ENCODE measurements at regions not wholly inside any gene's neighbourhood (a gene's known extent, or its start where the extent isn't known, plus 50 kb on each side); places are given as distances from the start of the nearest gene placed in this dataset.

DNA sequence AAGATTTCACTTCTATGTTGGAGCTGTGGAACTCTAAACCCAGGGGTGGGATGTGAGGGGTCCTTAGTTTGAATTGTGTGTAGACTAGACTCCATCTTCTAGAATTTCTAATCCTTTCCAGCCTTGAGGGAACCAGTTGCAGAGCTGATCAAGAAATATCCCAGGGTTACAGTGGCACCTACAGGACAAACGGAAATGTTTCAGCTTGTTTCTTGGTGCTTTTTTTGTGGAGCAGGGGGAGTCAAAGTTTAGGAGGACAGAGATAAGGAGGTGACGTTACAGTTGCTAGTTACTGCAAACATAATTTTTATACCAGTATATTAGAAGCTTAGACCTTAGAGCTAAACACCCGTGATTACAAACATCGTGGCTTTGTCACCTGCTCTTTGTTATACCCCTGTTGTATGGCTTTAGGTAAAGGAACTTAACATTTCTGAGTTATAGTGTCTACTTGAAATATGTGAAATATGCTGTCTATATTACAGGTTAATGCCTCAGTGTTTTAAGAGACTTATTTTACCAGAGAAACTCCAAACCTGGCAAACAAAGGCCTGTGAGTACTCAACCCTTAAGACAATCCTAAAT, 84.5 kb upstream of the DYNC1I1 start:
- CTCF ChIA-PET (ENCODE audit: unreplicated experiment) = interaction anchor here (0.6 to 1.6 kb wide), 2 partner anchors 72 to 176 kb away, joined by 3 to 5 read pairs; no protein-coding TSS in a partner anchor
- no peak overlapping the region for H3K4me2 ChIP-seq (ENCODE audit: low read length)

DNA sequence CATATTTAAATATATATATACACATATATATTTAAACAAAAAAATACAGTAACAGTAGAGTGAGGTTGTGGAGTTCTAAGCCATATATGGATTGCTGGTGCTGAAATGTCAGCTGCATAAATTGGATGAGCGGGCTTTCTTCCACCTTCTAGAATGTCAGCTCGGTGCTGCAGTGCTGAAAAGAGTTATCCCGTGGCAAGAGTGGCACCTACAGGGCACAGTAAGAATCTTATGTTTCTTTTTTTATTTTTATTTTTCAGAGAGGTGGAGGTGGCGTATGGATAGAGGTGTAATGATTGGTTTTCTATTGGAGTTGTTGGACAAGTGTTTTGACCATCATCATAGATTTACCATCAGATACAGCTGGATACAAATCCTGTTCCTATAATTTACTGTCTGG, 86.2 kb upstream of the DYNC1I1 start:
- Histone ChIP-seq H3K4me1 (ENCODE audit: insufficient read depth, low read length, poor library complexity, severe bottlenecking) (no peaks in the 10 kb centered on the region), H3K79me2 (ENCODE audit: insufficient read depth, low read depth, low read length) (no peaks in the 10 kb centered on the region), H3K9me2 (ENCODE audit: insufficient read depth, low read length) (no peaks in the 10 kb centered on the region), H2AFZ (ENCODE audit: low read length) (no peak overlapping the region), H3K4me3 (ENCODE audit: low read depth, low read length, poor library complexity, severe bottlenecking) (no peak overlapping the region), H3K4me2 (ENCODE audit: low read length) (no peak overlapping the region), H4K20me1 (ENCODE audit: insufficient read depth, low read length) (no peaks in the 10 kb centered on the region), H3K9me3 (ENCODE audit: low read length) (no peaks in the 10 kb centered on the region), H3K27ac (ENCODE audit: low read depth, low read length, poor library complexity, severe bottlenecking) (no peak overlapping the region), H3K36me3 (ENCODE audit: insufficient read depth, low read length) (no peaks in the 10 kb centered on the region)
- TF ChIP-seq, protein P1, sequence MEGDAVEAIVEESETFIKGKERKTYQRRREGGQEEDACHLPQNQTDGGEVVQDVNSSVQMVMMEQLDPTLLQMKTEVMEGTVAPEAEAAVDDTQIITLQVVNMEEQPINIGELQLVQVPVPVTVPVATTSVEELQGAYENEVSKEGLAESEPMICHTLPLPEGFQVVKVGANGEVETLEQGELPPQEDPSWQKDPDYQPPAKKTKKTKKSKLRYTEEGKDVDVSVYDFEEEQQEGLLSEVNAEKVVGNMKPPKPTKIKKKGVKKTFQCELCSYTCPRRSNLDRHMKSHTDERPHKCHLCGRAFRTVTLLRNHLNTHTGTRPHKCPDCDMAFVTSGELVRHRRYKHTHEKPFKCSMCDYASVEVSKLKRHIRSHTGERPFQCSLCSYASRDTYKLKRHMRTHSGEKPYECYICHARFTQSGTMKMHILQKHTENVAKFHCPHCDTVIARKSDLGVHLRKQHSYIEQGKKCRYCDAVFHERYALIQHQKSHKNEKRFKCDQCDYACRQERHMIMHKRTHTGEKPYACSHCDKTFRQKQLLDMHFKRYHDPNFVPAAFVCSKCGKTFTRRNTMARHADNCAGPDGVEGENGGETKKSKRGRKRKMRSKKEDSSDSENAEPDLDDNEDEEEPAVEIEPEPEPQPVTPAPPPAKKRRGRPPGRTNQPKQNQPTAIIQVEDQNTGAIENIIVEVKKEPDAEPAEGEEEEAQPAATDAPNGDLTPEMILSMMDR (conservative IDR thresholded peaks at IDR 0.05; ENCODE audit: low read length) = peak; percentile 59
- no peak for TF ChIP-seq EZH2phosphoT487 (IDR thresholded peaks at IDR 0.05; ENCODE audit: borderline replicate concordance, low read depth, low read length)
- ChIA-PET CTCF (ENCODE audit: unreplicated experiment) (no interaction called here), POLR2A (interaction anchor here (0.6 to 2.0 kb wide), 3 partner anchors 12 to 160 kb away, joined by 3 to 4 read pairs (median 3); no protein-coding TSS in a partner anchor)
- peak; percentile 12 for DNase-seq (ENCODE audit: low spot score)
- BruUV-seq (replicated peaks) = no TSS peak
- intact Hi-C loops (cut with micrococcal nuclease; ENCODE audit: unreplicated experiment) = no loop called here

More for the DNA sequence above, 84.5 kb upstream of the DYNC1I1 start:
- no peaks in the 10 kb centered on the region for H3K36me3 ChIP-seq (ENCODE audit: insufficient read depth, low read length)
- peak; percentile 8 for DNase-seq (ENCODE audit: low spot score)
- H3K9me2 ChIP-seq (ENCODE audit: insufficient read depth, low read length) = no peaks in the 10 kb centered on the region
- no peaks in the 10 kb centered on the region for H3K9me3 ChIP-seq (ENCODE audit: low read length)
- POLR2A ChIA-PET = interaction anchor here (2.0 kb wide), 1 partner anchor 162 kb away, joined by 4 read pairs; no protein-coding TSS in a partner anchor
- H3K79me2 ChIP-seq (ENCODE audit: insufficient read depth, low read depth, low read length) = no peaks in the 10 kb centered on the region
- intact Hi-C loops (cut with micrococcal nuclease; ENCODE audit: unreplicated experiment) = no loop called here
- no peaks in the 10 kb centered on the region for H4K20me1 ChIP-seq (ENCODE audit: insufficient read depth, low read length)
- no TSS peak for BruUV-seq (replicated peaks)
- H3K4me1 ChIP-seq (ENCODE audit: insufficient read depth, low read length, poor library complexity, severe bottlenecking) = no peaks in the 10 kb centered on the region
- no peak overlapping the region for H2AFZ ChIP-seq (ENCODE audit: low read length)
- H3K4me3 ChIP-seq (ENCODE audit: low read depth, low read length, poor library complexity, severe bottlenecking) = no peak overlapping the region
- H3K27ac ChIP-seq (ENCODE audit: low read depth, low read length, poor library complexity, severe bottlenecking) = no peak overlapping the region
- TF ChIP-seq, protein P1 (conservative IDR thresholded peaks at IDR 0.05; ENCODE audit: low read length) = peak; percentile 63
- TF ChIP-seq EZH2phosphoT487 (IDR thresholded peaks at IDR 0.05; ENCODE audit: borderline replicate concordance, low read depth, low read length) = no peak

DNA sequence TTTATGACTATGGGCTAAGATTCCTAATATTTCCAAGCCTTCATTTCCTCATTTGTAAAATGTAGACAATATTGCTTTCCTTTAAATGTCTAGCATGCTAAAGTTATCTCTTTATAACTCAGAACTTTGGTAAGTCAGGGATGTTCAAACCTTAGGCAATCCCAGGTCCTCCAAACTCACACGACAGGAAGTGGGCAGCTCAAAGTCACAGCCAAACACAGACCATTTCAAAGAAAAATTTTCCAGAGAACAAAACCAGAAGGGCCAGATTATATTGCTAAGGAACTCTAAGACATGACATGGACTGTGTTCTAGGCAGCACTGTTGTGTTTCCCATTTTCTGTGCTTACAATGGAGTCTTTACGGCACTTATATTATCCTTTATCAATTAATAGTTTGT, 87.8 kb upstream of the DYNC1I1 start:
- Histone ChIP-seq H4K20me1 (ENCODE audit: insufficient read depth, low read length) (no peaks in the 10 kb centered on the region), H3K4me1 (ENCODE audit: insufficient read depth, low read length, poor library complexity, severe bottlenecking) (no peaks in the 10 kb centered on the region), H3K4me3 (ENCODE audit: low read depth, low read length, poor library complexity, severe bottlenecking) (no peak overlapping the region), H3K36me3 (ENCODE audit: insufficient read depth, low read length) (no peaks in the 10 kb centered on the region), H3K9me2 (ENCODE audit: insufficient read depth, low read length) (no peaks in the 10 kb centered on the region), H3K9me3 (ENCODE audit: low read length) (no peaks in the 10 kb centered on the region), H3K27ac (ENCODE audit: low read depth, low read length, poor library complexity, severe bottlenecking) (no peak overlapping the region), H2AFZ (ENCODE audit: low read length) (no peak overlapping the region), H3K4me2 (ENCODE audit: low read length) (no peak overlapping the region), H3K79me2 (ENCODE audit: insufficient read depth, low read depth, low read length) (no peaks in the 10 kb centered on the region)
- ChIA-PET CTCF (ENCODE audit: unreplicated experiment) (no interaction called here), POLR2A (no interaction called here)
- TF ChIP-seq, protein P1 (conservative IDR thresholded peaks at IDR 0.05; ENCODE audit: low read length) = no peak
- TF ChIP-seq EZH2phosphoT487 (IDR thresholded peaks at IDR 0.05; ENCODE audit: borderline replicate concordance, low read depth, low read length) = no peak
- intact Hi-C loops (cut with micrococcal nuclease; ENCODE audit: unreplicated experiment) = no loop called here
- BruUV-seq (replicated peaks) = no TSS peak
- no peak for DNase-seq (ENCODE audit: low spot score)

All from OCI-LY7 (cell line).